WERI-Rb-1 (cell line): ENCODE measurements at regions not wholly inside any gene's neighbourhood (a gene's known extent, or its start where the extent isn't known, plus 50 kb on each side); places are given as distances from the start of the nearest gene placed in this dataset.
"Not testable (repeated sequence)": the region's sequence is repeated elsewhere in the genome, so short reads cannot be mapped to it uniquely, and the experiment has no call there.

Experiments used
- DNase-seq: peaks from one replicate; pipeline ENCODE4 v3.0.0-alpha.2; 2020
- H3K27ac ChIP-seq: fragments of 250-450 bp; sonication (Bioruptor Pico); 2 replicates; pipeline ENCODE4 v1.5.1; 2020; ENCODE audit warnings: mild to moderate bottlenecking, moderate library complexity
- H3K27me3 ChIP-seq: fragments of 250-450 bp; sonication (Bioruptor Pico); 2 replicates; pipeline ENCODE4 v1.5.1; 2021; ENCODE audit warnings: mild to moderate bottlenecking, low read depth, moderate library complexity; ENCODE audit not compliant: insufficient read depth, severe bottlenecking
- H3K36me3 ChIP-seq: fragments of 250-450 bp; sonication (Bioruptor Pico); 2 replicates; pipeline ENCODE4 v1.5.1; 2020; ENCODE audit warnings: mild to moderate bottlenecking, moderate library complexity
- H3K4me3 ChIP-seq: 2 replicates; pipeline ENCODE4 v1.5.1; 2011; ENCODE audit warnings: low read depth, mild to moderate bottlenecking, control low read depth, low read length
- H3K9me3 ChIP-seq: fragments of 250-450 bp; sonication (Bioruptor Pico); 2 replicates; pipeline ENCODE4 v1.5.1; 2021; ENCODE audit warnings: mild to moderate bottlenecking, moderate library complexity; ENCODE audit not compliant: severe bottlenecking
- TF ChIP-seq, protein P1 (sequence below): IDR thresholded peaks from 2 replicates; pipeline ENCODE4 v1.5.1; 2011; ENCODE audit warnings: low read depth, mild to moderate bottlenecking, control low read depth, inconsistent platforms, low read length

DNA sequence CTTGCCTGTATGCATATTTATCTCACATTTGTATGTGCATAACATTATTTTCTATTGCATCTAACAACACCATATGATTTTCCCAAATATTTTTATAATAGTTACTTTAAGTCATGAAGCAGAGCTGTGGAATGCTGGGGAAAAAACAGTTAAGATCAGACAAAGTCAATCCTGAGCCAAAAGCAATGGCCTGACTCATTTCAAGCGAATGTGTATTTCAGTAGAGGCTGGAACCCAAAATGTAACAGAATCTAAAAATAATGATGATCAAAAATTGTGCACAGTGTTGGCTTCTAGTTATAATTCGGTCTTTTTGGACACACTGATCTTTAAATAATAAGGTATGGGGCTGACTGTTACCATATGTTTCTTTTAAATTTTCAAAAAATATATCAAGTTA, 516.2 kb upstream of the ADGRL3 start:
- TF ChIP-seq, protein P1, sequence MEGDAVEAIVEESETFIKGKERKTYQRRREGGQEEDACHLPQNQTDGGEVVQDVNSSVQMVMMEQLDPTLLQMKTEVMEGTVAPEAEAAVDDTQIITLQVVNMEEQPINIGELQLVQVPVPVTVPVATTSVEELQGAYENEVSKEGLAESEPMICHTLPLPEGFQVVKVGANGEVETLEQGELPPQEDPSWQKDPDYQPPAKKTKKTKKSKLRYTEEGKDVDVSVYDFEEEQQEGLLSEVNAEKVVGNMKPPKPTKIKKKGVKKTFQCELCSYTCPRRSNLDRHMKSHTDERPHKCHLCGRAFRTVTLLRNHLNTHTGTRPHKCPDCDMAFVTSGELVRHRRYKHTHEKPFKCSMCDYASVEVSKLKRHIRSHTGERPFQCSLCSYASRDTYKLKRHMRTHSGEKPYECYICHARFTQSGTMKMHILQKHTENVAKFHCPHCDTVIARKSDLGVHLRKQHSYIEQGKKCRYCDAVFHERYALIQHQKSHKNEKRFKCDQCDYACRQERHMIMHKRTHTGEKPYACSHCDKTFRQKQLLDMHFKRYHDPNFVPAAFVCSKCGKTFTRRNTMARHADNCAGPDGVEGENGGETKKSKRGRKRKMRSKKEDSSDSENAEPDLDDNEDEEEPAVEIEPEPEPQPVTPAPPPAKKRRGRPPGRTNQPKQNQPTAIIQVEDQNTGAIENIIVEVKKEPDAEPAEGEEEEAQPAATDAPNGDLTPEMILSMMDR: no peak
- no peak overlapping the region for H3K27ac ChIP-seq
- no peaks in the 10 kb centered on the region for H3K27me3 ChIP-seq
- no peaks in the 10 kb centered on the region for H3K9me3 ChIP-seq
- H3K36me3 ChIP-seq: no peaks in the 10 kb centered on the region
- H3K4me3 ChIP-seq: no peak overlapping the region
- no peak for DNase-seq

DNA sequence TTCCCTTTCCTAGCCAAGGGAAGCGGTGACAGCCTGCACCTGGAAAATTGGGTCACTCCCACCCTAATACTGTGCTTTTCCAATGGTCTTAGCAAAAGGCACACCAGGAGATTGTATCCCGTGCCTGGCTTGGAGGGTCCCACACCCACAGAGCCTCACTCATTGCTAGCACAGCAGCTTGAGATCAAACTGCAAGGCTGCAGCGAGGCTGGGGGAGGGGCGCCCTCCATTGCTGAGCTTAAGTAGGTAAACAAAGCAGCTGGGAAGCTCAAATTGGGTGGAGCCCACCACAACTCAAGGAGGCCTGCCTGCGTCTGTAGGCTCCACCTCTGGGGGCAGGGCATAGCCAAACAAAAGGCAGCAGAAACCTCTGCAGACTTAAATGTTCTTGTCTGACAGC, 504.1 kb upstream of the ADGRL3 start:
- not testable (repeated sequence) for H3K36me3 ChIP-seq, H3K4me3 ChIP-seq, H3K27ac ChIP-seq, H3K9me3 ChIP-seq, DNase-seq, H3K27me3 ChIP-seq

DNA sequence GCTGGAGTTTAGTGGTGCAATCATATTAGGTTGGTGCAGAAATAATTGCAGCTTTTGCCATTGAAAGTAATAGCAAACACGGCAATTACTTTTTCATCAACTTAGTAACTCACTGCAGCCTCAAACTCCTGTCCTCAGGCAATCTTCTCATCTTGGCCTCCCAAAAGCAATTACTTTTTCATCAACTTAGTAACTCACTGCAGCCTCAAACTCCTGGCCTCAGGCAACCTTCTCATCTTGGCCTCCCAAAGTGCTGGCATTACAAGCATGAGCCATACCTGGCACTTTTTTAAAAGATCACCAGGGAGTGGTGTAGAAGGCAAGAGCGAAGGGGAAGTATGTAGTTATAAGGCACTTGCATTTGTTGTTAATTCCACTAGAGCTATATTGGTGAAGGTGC, 491.1 kb upstream of the ADGRL3 start:
- TF ChIP-seq, protein P1: no peak
- no peak for DNase-seq
- no peak overlapping the region for H3K27ac ChIP-seq
- H3K9me3 ChIP-seq: no peaks in the 10 kb centered on the region
- no peak overlapping the region for H3K4me3 ChIP-seq
- no peaks in the 10 kb centered on the region for H3K36me3 ChIP-seq
- no peaks in the 10 kb centered on the region for H3K27me3 ChIP-seq

DNA sequence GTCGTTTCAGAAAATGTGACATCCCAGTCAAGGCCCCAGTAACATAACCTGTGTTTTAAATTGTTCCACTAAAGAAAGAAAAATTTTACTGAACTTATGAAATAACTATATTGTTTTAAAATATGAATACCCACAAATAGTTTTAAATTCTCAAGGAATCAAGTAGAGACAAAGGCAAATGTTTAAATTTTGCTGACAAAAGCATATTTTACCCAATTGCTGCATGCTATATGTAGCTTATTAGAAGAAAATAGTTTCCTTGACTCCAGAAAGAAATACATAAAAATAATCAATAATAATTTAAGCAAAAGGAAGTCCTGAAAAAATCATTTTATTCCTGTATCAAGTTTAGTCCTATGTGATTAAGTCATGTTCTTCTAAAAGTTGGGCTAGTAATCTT, 481.3 kb upstream of the ADGRL3 start:
- DNase-seq: no peak
- Histone ChIP-seq H3K27me3 (no peaks in the 10 kb centered on the region), H3K4me3 (no peak overlapping the region), H3K27ac (no peak overlapping the region), H3K36me3 (no peaks in the 10 kb centered on the region), H3K9me3 (no peaks in the 10 kb centered on the region)
- TF ChIP-seq, protein P1: no peak

DNA sequence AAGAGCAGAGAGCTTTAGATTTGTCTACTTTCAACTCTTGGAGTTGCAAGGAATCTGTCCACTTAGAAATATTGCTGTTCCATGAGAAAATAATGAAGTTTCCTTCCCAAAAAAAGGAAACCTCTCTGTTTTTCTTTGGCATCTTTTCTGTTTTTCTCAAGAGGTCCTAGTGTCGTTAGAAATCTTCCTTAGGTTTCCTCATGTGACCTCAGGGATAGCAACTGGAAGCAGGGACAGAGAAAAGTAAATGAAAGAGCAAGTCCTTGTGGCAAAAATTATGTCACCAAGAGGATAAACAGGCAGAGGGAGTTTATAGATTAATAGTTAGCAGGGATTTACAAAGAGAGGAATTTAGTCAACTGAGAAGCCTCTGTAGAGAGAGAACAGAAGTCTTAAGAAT, 478.4 kb upstream of the ADGRL3 start:
- TF ChIP-seq, protein P1: no peak
- no peaks in the 10 kb centered on the region for H3K9me3 ChIP-seq

DNA sequence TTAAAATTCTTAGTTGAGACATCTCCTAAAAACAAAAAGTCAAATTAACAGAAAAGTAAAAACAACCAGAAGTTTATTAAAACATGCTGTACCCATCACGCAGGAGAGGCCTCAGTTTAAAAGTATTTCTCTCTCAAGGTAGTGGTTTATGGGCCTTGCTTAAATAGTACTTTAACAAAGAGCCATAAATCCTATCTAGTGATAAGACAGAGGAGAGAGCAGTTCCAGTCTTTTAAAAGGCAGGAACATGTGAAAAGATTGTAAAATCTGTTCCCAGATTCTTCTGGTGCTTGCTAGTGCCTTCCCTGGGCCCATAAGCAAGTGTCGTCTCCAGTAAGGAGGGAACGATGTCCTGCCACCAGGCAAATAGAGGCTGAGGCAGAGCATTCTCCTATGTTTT, 476.3 kb upstream of the ADGRL3 start:
- Histone ChIP-seq H3K9me3 (no peaks in the 10 kb centered on the region), H3K27me3 (no peaks in the 10 kb centered on the region), H3K27ac (no peak overlapping the region), H3K4me3 (no peak overlapping the region), H3K36me3 (no peaks in the 10 kb centered on the region)
- DNase-seq: no peak
- TF ChIP-seq, protein P1: no peak

More for the DNA sequence above, 478.4 kb upstream of the ADGRL3 start:
- Histone ChIP-seq H3K27ac (no peak overlapping the region), H3K27me3 (no peaks in the 10 kb centered on the region), H3K36me3 (no peaks in the 10 kb centered on the region), H3K4me3 (no peak overlapping the region)
- no peak for DNase-seq
